Skin of body (tissue), 1 donor: ENCODE measurements at regions not wholly inside any gene's neighbourhood (a gene's known extent, or its start where the extent isn't known, plus 50 kb on each side); places are given as distances from the start of the nearest gene placed in this dataset.
A peak's percentile ranks its signal among the peaks of the same experiment; 100 is the strongest.

Experiments
- DNase-seq: peaks from one replicate; lab custom pipeline; 2025; lab: John Stamatoyannopoulos, UW

GRCh38 chr9:13493697-13494096 is 214.2 kb upstream of the MPDZ start:
- DNase-seq: no peak

DNA sequence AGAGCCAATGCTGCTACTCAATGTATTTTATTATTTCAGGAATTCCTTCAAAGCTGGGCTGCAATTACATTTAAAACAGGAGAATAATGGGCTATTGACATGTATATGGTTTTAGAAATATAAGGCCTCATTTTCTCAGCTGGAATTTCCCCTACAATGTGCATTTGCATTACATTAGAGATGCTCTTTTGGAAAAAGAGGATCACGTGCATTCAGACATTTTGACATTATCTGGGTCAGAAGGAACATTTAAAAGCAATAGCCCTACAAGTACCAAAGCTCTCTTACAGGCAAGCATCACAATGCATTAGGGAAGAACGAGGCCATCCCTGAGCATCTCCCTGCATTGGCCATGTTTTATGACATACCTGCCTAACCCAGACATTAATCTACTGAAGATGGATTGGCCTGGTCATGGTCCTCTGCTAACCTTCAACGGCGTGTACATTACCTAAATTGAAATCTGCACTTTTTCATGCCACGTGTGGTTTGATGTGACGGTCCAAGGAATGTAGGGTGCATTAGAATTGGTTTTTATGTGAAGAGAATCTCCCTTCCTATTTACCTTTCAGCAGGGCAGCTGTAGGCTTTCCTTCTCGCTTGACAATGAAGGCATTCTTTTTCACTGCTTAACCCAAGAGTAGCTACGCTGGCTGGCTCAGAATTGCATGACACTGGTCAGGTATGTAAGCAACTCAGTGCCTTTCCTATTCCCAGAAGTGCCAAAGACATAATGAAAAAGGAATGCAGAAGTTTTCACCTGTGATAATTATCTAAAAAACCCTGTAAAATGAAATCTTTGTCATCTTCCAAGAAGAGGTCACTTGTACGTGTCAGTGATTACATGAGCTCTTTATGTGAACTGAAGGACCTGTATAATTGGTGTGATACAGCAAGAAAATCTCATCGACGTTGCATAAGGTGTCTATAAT is 212.3 kb upstream of the MPDZ start:
- DNase-seq: no peak

DNA sequence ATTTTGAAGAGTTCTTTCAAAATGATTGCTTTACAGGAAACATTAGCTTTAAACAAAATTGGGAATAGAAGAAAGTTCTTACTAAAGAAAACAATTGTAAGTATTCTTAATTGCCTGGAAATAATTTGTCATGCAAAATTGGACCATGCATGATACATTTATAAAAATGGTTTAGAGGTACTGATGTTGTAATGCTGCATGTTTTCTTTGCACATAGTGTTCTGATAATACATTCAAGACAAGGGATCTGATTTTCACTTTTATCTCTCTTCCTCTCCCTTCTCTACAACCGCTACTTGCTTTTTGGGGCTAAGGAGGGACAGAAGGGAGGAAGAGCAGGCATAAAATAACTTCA is 211.6 kb upstream of the MPDZ start:
- DNase-seq: no peak

GRCh38 chr9:13487936-13488335 is 208.4 kb upstream of the MPDZ start:
- no peak for DNase-seq

GRCh38 chr9:13487498-13487897 is 208.0 kb upstream of the MPDZ start:
- DNase-seq: no peak

- DNase-seq: no peak
Observed at GRCh38 chr9:13487071-13487470, 207.6 kb upstream of the MPDZ start.

- peak; percentile 89 for DNase-seq
Observed at GRCh38 chr9:13485068-13485596, 205.6 kb upstream of the MPDZ start.

DNA sequence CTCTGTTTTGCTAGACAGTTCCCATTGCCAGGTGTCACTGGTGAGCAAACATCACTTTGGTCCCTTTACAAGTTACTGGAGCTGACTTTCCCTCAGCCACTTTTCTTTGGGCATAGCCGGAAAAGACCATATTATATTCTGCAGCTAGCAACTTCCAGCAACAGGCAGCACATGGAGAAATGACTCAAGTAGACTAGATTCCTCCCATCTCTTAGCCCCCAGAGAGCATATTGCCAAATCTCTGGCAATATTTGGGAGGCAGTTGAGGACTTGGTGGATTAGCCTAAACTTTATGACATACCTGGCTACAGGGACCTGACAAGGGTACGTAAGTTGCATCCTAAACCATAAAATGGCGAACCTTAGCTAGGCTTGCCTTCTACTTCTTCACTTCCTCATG is 204.7 kb upstream of the MPDZ start:
- DNase-seq: no peak

GRCh38 chr9:13481274-13481673 is 201.8 kb upstream of the MPDZ start:
- DNase-seq: peak; percentile 29

- DNase-seq: peak; percentile 85
Observed at GRCh38 chr9:13480693-13481092, 201.2 kb upstream of the MPDZ start.

- DNase-seq: peak; percentile 84
Observed at GRCh38 chr9:13479096-13479495, 199.6 kb upstream of the MPDZ start.

DNA sequence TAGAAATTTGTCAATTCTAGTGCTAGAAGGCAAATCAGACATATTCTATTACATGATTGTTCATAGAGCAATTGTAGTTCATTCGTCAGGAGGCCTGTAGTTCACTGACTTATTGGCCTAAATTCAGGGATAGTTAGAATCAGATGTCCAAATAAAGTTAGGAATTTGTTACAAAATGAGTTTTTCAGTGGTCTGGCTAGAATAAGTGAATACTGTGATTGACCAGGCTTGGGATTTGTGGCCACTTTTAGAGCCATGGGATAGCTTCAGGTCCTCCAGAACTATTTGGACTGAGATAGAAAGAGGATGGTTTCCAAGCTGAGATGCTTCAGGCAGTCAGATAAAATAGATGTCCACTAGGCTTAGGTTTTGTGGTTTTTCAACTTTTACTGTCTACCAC is 199.1 kb upstream of the MPDZ start:
- peak; percentile 84 for DNase-seq

GRCh38 chr9:13478160-13478559 is 198.7 kb upstream of the MPDZ start:
- peak; percentile 66 for DNase-seq

DNA sequence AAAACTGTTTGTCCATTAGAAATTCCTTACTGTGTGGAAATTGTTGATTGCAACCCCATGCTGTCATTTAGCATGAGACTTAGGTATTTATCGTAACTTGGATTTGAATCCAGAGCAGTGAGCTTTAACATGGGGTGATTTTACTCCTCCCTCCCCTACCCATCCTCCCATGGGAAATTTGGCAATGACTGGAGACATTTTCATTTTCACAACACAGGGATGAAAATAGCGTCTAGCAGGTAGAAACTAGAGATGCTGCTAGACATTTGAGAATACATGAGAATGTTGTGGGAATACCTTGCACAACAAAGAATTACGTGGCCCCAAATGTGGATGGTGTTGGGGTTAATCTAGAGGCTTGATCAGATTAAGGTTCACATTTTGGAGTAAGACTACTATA is 191.3 kb upstream of the MPDZ start:
- DNase-seq: no peak

- no peak for DNase-seq
Observed at GRCh38 chr9:13467157-13467556, 187.7 kb upstream of the MPDZ start.

DNA sequence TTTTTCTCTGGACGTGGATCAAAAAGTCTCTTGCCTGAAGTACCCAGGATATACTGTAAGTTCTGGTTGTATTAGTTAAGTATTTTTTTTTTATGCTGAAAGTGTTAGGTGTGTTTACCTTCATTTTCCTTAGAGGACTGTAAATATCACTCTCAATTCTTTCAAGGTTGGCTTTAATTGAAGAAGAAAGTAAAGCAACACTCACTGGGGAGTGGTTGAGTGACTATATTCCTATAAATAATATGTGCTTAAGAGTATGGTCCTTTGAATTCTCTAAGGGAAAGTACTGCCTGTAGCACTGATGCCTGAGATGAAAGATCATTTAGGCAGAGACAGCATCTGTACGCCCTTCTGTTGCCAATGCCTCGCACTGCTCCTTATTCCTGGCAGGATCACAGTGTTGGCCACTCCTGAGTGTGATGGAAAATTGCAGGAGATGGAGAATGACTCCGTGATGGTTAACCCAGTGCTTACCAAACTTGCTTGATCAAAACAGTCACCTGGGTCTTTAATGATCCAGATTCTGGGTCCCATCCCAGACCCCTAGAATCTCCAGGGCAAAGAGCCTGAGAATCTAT is 182.0 kb upstream of the MPDZ start:
- DNase-seq: no peak

DNA sequence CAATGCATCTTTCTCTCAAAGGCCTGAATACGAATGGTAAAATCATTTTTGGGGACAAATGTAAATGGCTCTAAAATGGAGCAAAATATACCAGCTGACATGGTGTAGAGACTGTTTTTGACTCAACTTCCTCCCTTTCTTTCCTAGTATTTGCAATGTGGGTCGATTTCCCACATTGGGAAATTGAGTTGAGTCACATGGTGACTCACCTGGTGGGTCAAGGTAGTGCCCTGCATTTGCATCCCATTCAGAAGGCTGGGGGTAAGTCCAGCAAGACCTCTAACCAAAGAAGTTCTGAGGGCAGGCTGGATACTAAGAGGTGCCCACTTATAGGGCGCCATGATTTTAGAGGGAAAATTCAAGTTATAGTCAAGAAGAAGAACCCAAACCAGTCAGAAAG is 179.6 kb upstream of the MPDZ start:
- no peak for DNase-seq

DNA sequence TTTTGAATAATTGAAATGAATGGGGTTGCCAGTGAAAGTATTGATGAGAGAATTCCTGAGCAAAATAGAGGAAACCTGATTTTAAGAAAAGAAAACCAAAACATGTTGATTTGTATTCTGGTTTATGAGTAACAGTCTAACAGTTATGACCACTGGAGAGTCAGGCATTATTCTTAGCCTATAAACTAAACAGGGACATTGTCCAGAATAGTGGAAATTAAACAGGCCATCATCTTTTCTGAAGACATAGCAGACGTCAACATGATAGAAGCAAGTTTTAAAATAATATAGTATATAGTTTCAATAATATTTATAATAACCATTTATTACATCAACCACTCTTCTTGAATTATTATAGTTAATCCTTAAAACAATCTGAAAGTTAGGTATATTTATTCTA is 178.3 kb upstream of the MPDZ start:
- DNase-seq: no peak

DNA sequence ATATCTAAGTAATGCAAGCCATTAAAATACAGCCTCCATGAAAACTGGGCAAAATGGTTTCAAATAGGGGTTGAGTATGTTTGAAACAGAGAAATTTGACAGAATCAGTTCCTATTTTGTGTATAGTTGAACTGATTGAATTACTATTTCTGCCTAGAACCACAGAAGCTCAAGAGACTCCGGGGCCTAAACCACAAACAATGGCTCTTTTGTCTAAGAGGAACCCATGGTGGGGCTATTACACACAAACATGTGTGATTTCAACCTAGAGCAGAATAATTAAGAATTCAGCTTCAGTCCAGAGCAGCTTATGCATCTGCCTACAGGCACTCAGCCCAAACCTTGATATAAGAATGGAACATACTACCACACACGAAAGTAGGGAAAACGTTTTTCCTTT is 171.2 kb upstream of the MPDZ start:
- no peak for DNase-seq

- no peak for DNase-seq
Observed at GRCh38 chr9:13448482-13448881, 169.0 kb upstream of the MPDZ start.

GRCh38 chr9:13447843-13448422 is 168.4 kb upstream of the MPDZ start:
- peak; percentile 71 for DNase-seq
